ENCODE measurements at regions not wholly inside any gene's neighbourhood (a gene's known extent, or its start where the extent isn't known, plus 50 kb on each side); places are given as distances from the start of the nearest gene placed in this dataset.

DNA sequence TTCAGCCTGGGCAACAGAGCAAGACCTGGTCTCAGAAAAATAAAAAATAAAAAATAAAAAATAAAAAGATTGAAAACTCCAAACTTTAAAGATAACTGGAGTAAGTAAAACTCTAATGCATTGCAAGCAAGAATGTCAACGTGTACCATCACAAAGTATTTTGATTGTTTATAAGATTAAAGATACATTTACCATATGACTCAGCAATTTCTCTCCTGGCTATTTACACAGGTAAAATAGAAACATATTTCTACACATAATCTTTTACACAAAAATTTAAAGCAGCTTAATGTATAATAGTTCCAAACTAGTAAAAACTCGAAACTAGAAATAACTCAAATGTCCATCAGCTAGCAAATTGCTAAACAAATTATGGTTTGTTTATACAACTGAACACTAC, 456.1 kb upstream of the RGS18 start:
- TF ChIP-seq ZNF565 (CRISPR knock-in tag; conservative IDR thresholded peaks at IDR 0.05; ENCODE audit: low read depth) (no peak), RARB (CRISPR knock-in tag; IDR thresholded peaks at IDR 0.05) (no peak), ZNF70 (CRISPR knock-in tag; IDR thresholded peaks at IDR 0.05) (no peak)
- TF ChIP-seq, protein P1, sequence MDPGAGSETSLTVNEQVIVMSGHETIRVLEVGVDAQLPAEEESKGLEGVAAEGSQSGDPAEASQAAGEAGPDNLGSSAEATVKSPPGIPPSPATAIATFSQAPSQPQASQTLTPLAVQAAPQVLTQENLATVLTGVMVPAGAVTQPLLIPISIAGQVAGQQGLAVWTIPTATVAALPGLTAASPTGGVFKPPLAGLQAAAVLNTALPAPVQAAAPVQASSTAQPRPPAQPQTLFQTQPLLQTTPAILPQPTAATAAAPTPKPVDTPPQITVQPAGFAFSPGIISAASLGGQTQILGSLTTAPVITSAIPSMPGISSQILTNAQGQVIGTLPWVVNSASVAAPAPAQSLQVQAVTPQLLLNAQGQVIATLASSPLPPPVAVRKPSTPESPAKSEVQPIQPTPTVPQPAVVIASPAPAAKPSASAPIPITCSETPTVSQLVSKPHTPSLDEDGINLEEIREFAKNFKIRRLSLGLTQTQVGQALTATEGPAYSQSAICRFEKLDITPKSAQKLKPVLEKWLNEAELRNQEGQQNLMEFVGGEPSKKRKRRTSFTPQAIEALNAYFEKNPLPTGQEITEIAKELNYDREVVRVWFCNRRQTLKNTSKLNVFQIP (CRISPR knock-in tag; IDR thresholded peaks at IDR 0.05; ENCODE audit: borderline replicate concordance, low read depth) = no peak

Data from SK-N-SH treated with all-trans-retinoic acid at 6 μM for 48 hours (cell line).